ENCODE measurements at regions not wholly inside any gene's neighbourhood (a gene's known extent, or its start where the extent isn't known, plus 50 kb on each side); places are given as distances from the start of the nearest gene placed in this dataset.

DNA sequence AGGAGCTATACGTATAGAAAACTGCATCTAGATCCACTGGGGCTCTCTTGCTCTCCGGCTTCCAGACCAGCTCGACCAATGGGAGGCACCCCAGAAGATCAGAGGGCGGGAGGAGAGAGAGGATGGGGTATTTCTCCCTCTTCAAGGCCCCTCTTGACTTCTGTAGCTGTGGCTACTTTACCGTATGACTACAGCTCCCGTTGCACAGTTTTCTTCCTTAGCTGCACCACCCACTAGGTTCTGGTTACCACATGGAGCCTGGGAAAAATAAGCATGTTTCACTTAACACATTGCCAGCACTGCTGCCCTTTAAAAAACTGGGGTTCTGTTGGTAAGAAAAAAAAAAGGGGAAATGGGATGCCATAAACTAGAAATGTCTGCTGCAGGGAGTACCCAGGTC, 214.4 kb downstream of the TBX5 start:
- Histone ChIP-seq H2BK20ac (ENCODE audit: low read depth, low read length, poor library complexity, severe bottlenecking) (no peak overlapping the region), H3K4me2 (ENCODE audit: insufficient read depth, insufficient read length, low read length) (no peak overlapping the region), H3K56ac (ENCODE audit: insufficient read length, low read depth, low read length) (no peak overlapping the region), H3T11ph (ENCODE audit: low read length) (no peak overlapping the region), H3K27me3 (ENCODE audit: insufficient read depth, low read length) (no peaks in the 10 kb centered on the region), H3K79me1 (ENCODE audit: insufficient read depth, low read depth, low read length, poor library complexity, severe bottlenecking) (no peaks in the 10 kb centered on the region), H2BK5ac (ENCODE audit: insufficient read length, low read length) (no peak overlapping the region), H3K79me2 (ENCODE audit: insufficient read depth, low read length) (no peaks in the 10 kb centered on the region), H3K27ac (ENCODE audit: insufficient read length, low read depth, low read length) (no peak overlapping the region), H4K8ac (replicated peaks; ENCODE audit: insufficient read length, low read depth, low read length) (no peak overlapping the region), H4K91ac (ENCODE audit: insufficient read length, low read depth, low read length) (no peak overlapping the region), H3K23me2 (ENCODE audit: insufficient read length, low read depth, low read length, poor library complexity, severe bottlenecking) (no peaks in the 10 kb centered on the region), H2AFZ (ENCODE audit: low read length) (no peak overlapping the region), H4K5ac (ENCODE audit: insufficient read length, low read depth, low read length) (no peak overlapping the region), H2AK5ac (ENCODE audit: insufficient read length, low read length) (no peak overlapping the region), H3K9me3 (ENCODE audit: control insufficient read depth, low read depth, low read length) (no peaks in the 10 kb centered on the region), H2BK12ac (ENCODE audit: insufficient read length, low read depth, low read length) (no peak overlapping the region), H3K23ac (ENCODE audit: insufficient read length, low read depth, low read length) (no peak overlapping the region), H2BK120ac (ENCODE audit: low read depth, low read length, poor library complexity, severe bottlenecking) (no peak overlapping the region), H3K18ac (ENCODE audit: insufficient read length, low read depth, low read length) (no peak overlapping the region), H4K20me1 (ENCODE audit: control insufficient read depth, insufficient read depth, insufficient read length) (no peaks in the 10 kb centered on the region), H2BK15ac (ENCODE audit: low read depth, low read length) (no peak overlapping the region), H3K9ac (ENCODE audit: extremely low read depth, insufficient read length, low read length) (no peak overlapping the region), H3K4ac (ENCODE audit: low read depth, low read length) (no peak overlapping the region), H3K4me1 (ENCODE audit: insufficient read depth, low read length) (no peaks in the 10 kb centered on the region; the same call in 1 of the 2 replicates), H3K14ac (ENCODE audit: insufficient read depth, low read length) (no peak overlapping the region)
- Mint-ChIP-seq H3K36me3 (ENCODE audit: insufficient read depth in 1 of 3, low read depth in 3 of 3) (no peaks in the 10 kb centered on the region; a peak in 2 of 7 replicates), H3K9me3 (no peaks in the 10 kb centered on the region), H3K27me3 (ENCODE audit: low read depth) (peaks cover 29% of the 10 kb centered on the region), H3K4me3 (no peak overlapping the region), H3K4me1 (peaks cover 35 to 49% of the 10 kb centered on the region in 2 experiments), H3K27ac (no peak overlapping the region)
- no CpG with 5 or more reads among the region's 6 CpGs for whole genome bisulfite sequencing (ENCODE audit: extremely low coverage, insufficient read length, low lambda C conversion rate)
- DNase-seq: no peak
- TF ChIP-seq, protein P1, sequence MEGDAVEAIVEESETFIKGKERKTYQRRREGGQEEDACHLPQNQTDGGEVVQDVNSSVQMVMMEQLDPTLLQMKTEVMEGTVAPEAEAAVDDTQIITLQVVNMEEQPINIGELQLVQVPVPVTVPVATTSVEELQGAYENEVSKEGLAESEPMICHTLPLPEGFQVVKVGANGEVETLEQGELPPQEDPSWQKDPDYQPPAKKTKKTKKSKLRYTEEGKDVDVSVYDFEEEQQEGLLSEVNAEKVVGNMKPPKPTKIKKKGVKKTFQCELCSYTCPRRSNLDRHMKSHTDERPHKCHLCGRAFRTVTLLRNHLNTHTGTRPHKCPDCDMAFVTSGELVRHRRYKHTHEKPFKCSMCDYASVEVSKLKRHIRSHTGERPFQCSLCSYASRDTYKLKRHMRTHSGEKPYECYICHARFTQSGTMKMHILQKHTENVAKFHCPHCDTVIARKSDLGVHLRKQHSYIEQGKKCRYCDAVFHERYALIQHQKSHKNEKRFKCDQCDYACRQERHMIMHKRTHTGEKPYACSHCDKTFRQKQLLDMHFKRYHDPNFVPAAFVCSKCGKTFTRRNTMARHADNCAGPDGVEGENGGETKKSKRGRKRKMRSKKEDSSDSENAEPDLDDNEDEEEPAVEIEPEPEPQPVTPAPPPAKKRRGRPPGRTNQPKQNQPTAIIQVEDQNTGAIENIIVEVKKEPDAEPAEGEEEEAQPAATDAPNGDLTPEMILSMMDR (conservative IDR thresholded peaks at IDR 0.05): no peak
